GM10266 (cell line): ENCODE measurements at regions not wholly inside any gene's neighbourhood (a gene's known extent, or its start where the extent isn't known, plus 50 kb on each side); places are given as distances from the start of the nearest gene placed in this dataset.

Source experiments
- DNase-seq: peaks from one replicate; pipeline ENCODE4 v3.0.0; 2012; ENCODE audit errors: extremely low spot score
- CTCF ChIP-seq: IDR thresholded peaks from 2 replicates; pipeline ENCODE4 v1.5.1; 2012; ENCODE audit warnings: mild to moderate bottlenecking, low read depth; ENCODE audit not compliant: control insufficient read depth, insufficient read depth; ENCODE audit errors: missing control alignments

- no peak for DNase-seq
- no peak for TF ChIP-seq CTCF
These were observed 81.6 kb upstream of the DISP3 start for GRCh38 chr1:11397151-11397901.

GRCh38 chr1:11399250-11399649, 79.7 kb upstream of the DISP3 start:
- no peak for DNase-seq
- TF ChIP-seq CTCF, result no peak

- TF ChIP-seq CTCF, result no peak
- DNase-seq, result no peak
These were observed 78.8 kb upstream of the DISP3 start for GRCh38 chr1:11400155-11400554.

GRCh38 chr1:11400567-11400966, 78.4 kb upstream of the DISP3 start:
- no peak for DNase-seq
- no peak for TF ChIP-seq CTCF

GRCh38 chr1:11406845-11407244, 72.1 kb upstream of the DISP3 start:
- no peak for TF ChIP-seq CTCF
- no peak for DNase-seq

- no peak for TF ChIP-seq CTCF
- DNase-seq, result no peak
These were observed 71.5 kb upstream of the DISP3 start for GRCh38 chr1:11407301-11407994.

- TF ChIP-seq CTCF, result no peak
- DNase-seq, result no peak
These were observed 66.8 kb upstream of the DISP3 start for GRCh38 chr1:11412141-11412540.
